SK-N-SH treated with all-trans-retinoic acid at 6 μM for 48 hours (cell line): ENCODE measurements at regions not wholly inside any gene's neighbourhood (a gene's known extent, or its start where the extent isn't known, plus 50 kb on each side); places are given as distances from the start of the nearest gene placed in this dataset.

Experiments used
- BACH2 ChIP-seq: fragments of 250-450 bp; sonication (Bioruptor Pico); IDR thresholded peaks from 2 replicates; pipeline ENCODE4 v1.9.0; 2021; ENCODE audit warnings: mild to moderate bottlenecking, borderline replicate concordance
- ESRRG ChIP-seq: fragments of 250-450 bp; sonication (Bioruptor Pico); IDR thresholded peaks from 2 replicates; pipeline ENCODE4 v1.6.1; 2021; ENCODE audit warnings: mild to moderate bottlenecking
- GLIS3 ChIP-seq: fragments of 250-450 bp; sonication (Bioruptor Pico); IDR thresholded peaks from 2 replicates; pipeline ENCODE4 v1.5.0; 2020; ENCODE audit warnings: mild to moderate bottlenecking, moderate library complexity
- RARB ChIP-seq: fragments of 250-450 bp; sonication (Bioruptor Pico); IDR thresholded peaks from 2 replicates; pipeline ENCODE4 v1.8.0; 2021; ENCODE audit warnings: mild to moderate bottlenecking, moderate library complexity
- SNAI2 ChIP-seq: fragments of 250-450 bp; sonication (Bioruptor Pico); IDR thresholded peaks from 2 replicates; pipeline ENCODE4 v1.5.0; 2020; ENCODE audit warnings: mild to moderate bottlenecking, moderate library complexity
- TCF4 ChIP-seq: fragments of 250-450 bp; sonication (Bioruptor Pico); IDR thresholded peaks from 2 replicates; pipeline ENCODE4 v1.8.0; 2021; ENCODE audit warnings: mild to moderate bottlenecking, moderate library complexity, borderline replicate concordance
- TOX ChIP-seq: fragments of 250-450 bp; sonication (Bioruptor Pico); IDR thresholded peaks from 2 replicates; pipeline ENCODE4 v1.8.0; 2021; ENCODE audit warnings: mild to moderate bottlenecking, moderate library complexity, borderline replicate concordance
- ZFP30 ChIP-seq: fragments of 450-650 bp; formaldehyde crosslinking; IDR thresholded peaks from 2 replicates; pipeline ENCODE4 v1.5.0; 2022; ENCODE audit warnings: mild to moderate bottlenecking, moderate library complexity
- TF ChIP-seq, protein P1 (sequence below): fragments of 250-450 bp; sonication (Bioruptor Pico); IDR thresholded peaks from 2 replicates; pipeline ENCODE4 v1.8.0; 2020; ENCODE audit warnings: mild to moderate bottlenecking, moderate library complexity, borderline replicate concordance

DNA sequence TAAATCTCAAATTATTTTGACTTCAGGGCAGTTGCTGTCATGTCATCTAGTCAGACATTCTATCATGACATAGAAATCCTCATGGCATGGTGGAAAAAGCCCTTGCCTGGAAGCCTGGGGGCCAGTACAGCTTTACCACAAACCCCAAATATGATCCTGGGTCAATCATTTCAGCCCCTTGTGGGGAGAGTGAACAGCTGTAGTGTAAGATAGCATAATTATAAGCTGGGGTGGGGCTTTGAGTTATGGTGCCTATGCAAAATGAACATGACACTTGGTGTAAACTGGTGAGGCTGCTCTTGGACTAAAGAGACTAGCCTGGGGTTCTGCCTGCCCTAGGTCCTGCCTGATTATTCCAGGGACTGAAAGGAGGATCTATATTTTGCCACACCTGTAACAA lies 207.7 kb upstream of the DDHD1 start:
- no peak for TF ChIP-seq TOX
- no peak for TF ChIP-seq RARB (CRISPR knock-in tag)
- no peak for TF ChIP-seq GLIS3 (CRISPR knock-in tag)
- TF ChIP-seq SNAI2 (CRISPR knock-in tag), result no peak
- TF ChIP-seq BACH2, result no peak
- TF ChIP-seq TCF4 (CRISPR knock-in tag), result no peak
- TF ChIP-seq, protein P1, sequence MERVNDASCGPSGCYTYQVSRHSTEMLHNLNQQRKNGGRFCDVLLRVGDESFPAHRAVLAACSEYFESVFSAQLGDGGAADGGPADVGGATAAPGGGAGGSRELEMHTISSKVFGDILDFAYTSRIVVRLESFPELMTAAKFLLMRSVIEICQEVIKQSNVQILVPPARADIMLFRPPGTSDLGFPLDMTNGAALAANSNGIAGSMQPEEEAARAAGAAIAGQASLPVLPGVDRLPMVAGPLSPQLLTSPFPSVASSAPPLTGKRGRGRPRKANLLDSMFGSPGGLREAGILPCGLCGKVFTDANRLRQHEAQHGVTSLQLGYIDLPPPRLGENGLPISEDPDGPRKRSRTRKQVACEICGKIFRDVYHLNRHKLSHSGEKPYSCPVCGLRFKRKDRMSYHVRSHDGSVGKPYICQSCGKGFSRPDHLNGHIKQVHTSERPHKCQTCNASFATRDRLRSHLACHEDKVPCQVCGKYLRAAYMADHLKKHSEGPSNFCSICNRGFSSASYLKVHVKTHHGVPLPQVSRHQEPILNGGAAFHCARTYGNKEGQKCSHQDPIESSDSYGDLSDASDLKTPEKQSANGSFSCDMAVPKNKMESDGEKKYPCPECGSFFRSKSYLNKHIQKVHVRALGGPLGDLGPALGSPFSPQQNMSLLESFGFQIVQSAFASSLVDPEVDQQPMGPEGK, result no peak
- TF ChIP-seq ZFP30 (CRISPR knock-in tag), result no peak
- TF ChIP-seq ESRRG, result no peak
